OCI-LY7 (cell line): ENCODE measurements at regions not wholly inside any gene's neighbourhood (a gene's known extent, or its start where the extent isn't known, plus 50 kb on each side); places are given as distances from the start of the nearest gene placed in this dataset.

ENCODE experiments used
- BruUV-seq: library from RNA; stranded (reverse); fragments of 400-500 nt; replicated peaks from 2 replicates; lab custom pipeline; 2021; lab: Mats Ljungman, UMichigan
- CTCF ChIA-PET: fragments of 300-600 bp; sonication (Branson Sonifier 250); formaldehyde crosslinking; loops from one replicate; lab custom pipeline; 2022; ENCODE audit warnings: antibody characterized with exemption; ENCODE audit not compliant: unreplicated experiment; lab: Charles Lee
- POLR2A ChIA-PET: fragments of 300-600 bp; sonication (Branson Sonifier 250); formaldehyde crosslinking; loops from one replicate; lab custom pipeline; 2022; ENCODE audit warnings: antibody characterized with exemption; lab: Charles Lee
- DNase-seq: peaks from one replicate; pipeline ENCODE4 v3.0.0-alpha.2; 2015; ENCODE audit warnings: low spot score
- H2AFZ ChIP-seq: fragments of 200-600 bp; sonication (generic), shearing (Covaris generic); 2 replicates; pipeline ENCODE4 v1.6.1; 2014; ENCODE audit warnings: mild to moderate bottlenecking, antibody characterized with exemption, low read length, moderate library complexity
- H3K27ac ChIP-seq: fragments of 200-600 bp; sonication (generic); 2 replicates; pipeline ENCODE4 v1.5.1; 2014; ENCODE audit warnings: mixed run types, low read depth, mild to moderate bottlenecking, moderate library complexity, low read length, inconsistent platforms; ENCODE audit not compliant: poor library complexity, severe bottlenecking
- H3K36me3 ChIP-seq: fragments of 200-600 bp; sonication (generic); 2 replicates; pipeline ENCODE4 v1.6.1; 2014; ENCODE audit warnings: mild to moderate bottlenecking, antibody characterized with exemption, low read length, moderate library complexity, mixed read lengths; ENCODE audit not compliant: insufficient read depth
- H3K4me1 ChIP-seq: fragments of 200-600 bp; sonication (generic); 2 replicates; pipeline ENCODE4 v1.5.1; 2014; ENCODE audit warnings: mild to moderate bottlenecking, low read length; ENCODE audit not compliant: insufficient read depth, poor library complexity, severe bottlenecking
- H3K4me2 ChIP-seq: fragments of 200-600 bp; sonication (generic); 2 replicates; pipeline ENCODE4 v1.6.1; 2014; ENCODE audit warnings: mild to moderate bottlenecking, low read length
- H3K4me3 ChIP-seq: fragments of 200-600 bp; sonication (generic); 2 replicates; pipeline ENCODE4 v1.5.1; 2014; ENCODE audit warnings: mild to moderate bottlenecking, low read depth, low read length; ENCODE audit not compliant: poor library complexity, severe bottlenecking
- H3K79me2 ChIP-seq: fragments of 200-600 bp; sonication (generic); 2 replicates; pipeline ENCODE4 v1.6.1; 2016; ENCODE audit warnings: low read depth, mild to moderate bottlenecking, low read length, moderate library complexity, mixed read lengths; ENCODE audit not compliant: insufficient read depth
- H3K9me2 ChIP-seq: fragments of 200-600 bp; sonication (generic); 2 replicates; pipeline ENCODE4 v1.6.1; 2016; ENCODE audit warnings: mild to moderate bottlenecking, low read length, mixed read lengths; ENCODE audit not compliant: insufficient read depth
- H3K9me3 ChIP-seq: fragments of 200-600 bp; sonication (generic); 2 replicates; pipeline ENCODE4 v1.6.1; 2014; ENCODE audit warnings: mild to moderate bottlenecking, mixed run types, low read length, mixed read lengths
- H4K20me1 ChIP-seq: fragments of 200-600 bp; sonication (generic); 2 replicates; pipeline ENCODE4 v1.6.1; 2014; ENCODE audit warnings: mild to moderate bottlenecking, antibody characterized with exemption, low read length, moderate library complexity, mixed read lengths; ENCODE audit not compliant: insufficient read depth
- CTCF ChIP-seq: fragments of 200-600 bp; sonication (generic); conservative IDR thresholded peaks from 2 replicates; pipeline ENCODE4 v1.5.1; 2014; ENCODE audit warnings: mild to moderate bottlenecking, antibody characterized with exemption, low read length, moderate library complexity, mixed read lengths
- EZH2phosphoT487 ChIP-seq: fragments of 200-600 bp; sonication (generic); IDR thresholded peaks from 2 replicates; pipeline ENCODE4 v1.6.1; 2018; ENCODE audit warnings: low read depth, borderline replicate concordance, mild to moderate bottlenecking, mixed run types, antibody characterized with exemption, low read length, moderate library complexity, mixed read lengths
- intact Hi-C: fragments of 100-400 bp; cut with micrococcal nuclease; formaldehyde crosslinking; loops from one replicate; pipeline ENCODE4 v1.10.0; 2022; ENCODE audit not compliant: unreplicated experiment

GRCh38 chr11:28545536-28545935 is 437.3 kb downstream of the METTL15 start:
- Histone ChIP-seq H2AFZ (no peak overlapping the region), H3K36me3 (no peaks in the 10 kb centered on the region), H4K20me1 (no peaks in the 10 kb centered on the region), H3K27ac (no peak overlapping the region), H3K4me3 (no peak overlapping the region), H3K9me2 (no peaks in the 10 kb centered on the region), H3K4me1 (no peaks in the 10 kb centered on the region), H3K9me3 (no peaks in the 10 kb centered on the region), H3K79me2 (no peaks in the 10 kb centered on the region), H3K4me2 (no peak overlapping the region)
- ChIA-PET POLR2A (no interaction called here), CTCF (no interaction called here)
- TF ChIP-seq EZH2phosphoT487 (no peak), CTCF (no peak)
- no peak for DNase-seq
- intact Hi-C loops: no loop called here
- no TSS peak for BruUV-seq

- TF ChIP-seq EZH2phosphoT487: no peak
- no peak for TF ChIP-seq CTCF
- H2AFZ ChIP-seq: no peak overlapping the region
- no peaks in the 10 kb centered on the region for H3K79me2 ChIP-seq
- no peak overlapping the region for H3K27ac ChIP-seq
- ChIA-PET CTCF (no interaction called here), POLR2A (interaction anchor here (1.7 kb wide), 1 partner anchor 10 kb away, joined by 4 read pairs; no protein-coding TSS in a partner anchor)
- no peak for DNase-seq
- H4K20me1 ChIP-seq: no peaks in the 10 kb centered on the region
- intact Hi-C loops: no loop called here
- no peaks in the 10 kb centered on the region for H3K9me2 ChIP-seq
- H3K9me3 ChIP-seq: no peaks in the 10 kb centered on the region
- H3K4me1 ChIP-seq: no peaks in the 10 kb centered on the region
- H3K36me3 ChIP-seq: no peaks in the 10 kb centered on the region
- H3K4me3 ChIP-seq: no peak overlapping the region
- BruUV-seq: no TSS peak
- no peak overlapping the region for H3K4me2 ChIP-seq
Measured at GRCh38 chr11:28542561-28542960, 434.4 kb downstream of the METTL15 start.

GRCh38 chr11:28539239-28540030 is 431.2 kb downstream of the METTL15 start:
- no peak overlapping the region for H3K27ac ChIP-seq
- no peak overlapping the region for H3K4me3 ChIP-seq
- TF ChIP-seq CTCF (no peak), EZH2phosphoT487 (no peak)
- H3K9me2 ChIP-seq: no peaks in the 10 kb centered on the region
- POLR2A ChIA-PET: interaction anchor here (0.7 to 1.0 kb wide), 2 partner anchors 9 to 805 kb away, joined by 3 to 5 read pairs; no protein-coding TSS in a partner anchor
- H3K4me1 ChIP-seq: no peaks in the 10 kb centered on the region
- H3K36me3 ChIP-seq: no peaks in the 10 kb centered on the region
- DNase-seq: no peak
- CTCF ChIA-PET: no interaction called here
- H4K20me1 ChIP-seq: no peaks in the 10 kb centered on the region
- no peaks in the 10 kb centered on the region for H3K9me3 ChIP-seq
- BruUV-seq: no TSS peak
- intact Hi-C loops: no loop called here
- no peak overlapping the region for H3K4me2 ChIP-seq
- H3K79me2 ChIP-seq: no peaks in the 10 kb centered on the region
- H2AFZ ChIP-seq: no peak overlapping the region
